ENCODE measurements at regions not wholly inside any gene's neighbourhood (a gene's known extent, or its start where the extent isn't known, plus 50 kb on each side); places are given as distances from the start of the nearest gene placed in this dataset.
"Not testable (repeated sequence)": the region's sequence is repeated elsewhere in the genome, so short reads cannot be mapped to it uniquely, and the experiment has no call there.

DNA sequence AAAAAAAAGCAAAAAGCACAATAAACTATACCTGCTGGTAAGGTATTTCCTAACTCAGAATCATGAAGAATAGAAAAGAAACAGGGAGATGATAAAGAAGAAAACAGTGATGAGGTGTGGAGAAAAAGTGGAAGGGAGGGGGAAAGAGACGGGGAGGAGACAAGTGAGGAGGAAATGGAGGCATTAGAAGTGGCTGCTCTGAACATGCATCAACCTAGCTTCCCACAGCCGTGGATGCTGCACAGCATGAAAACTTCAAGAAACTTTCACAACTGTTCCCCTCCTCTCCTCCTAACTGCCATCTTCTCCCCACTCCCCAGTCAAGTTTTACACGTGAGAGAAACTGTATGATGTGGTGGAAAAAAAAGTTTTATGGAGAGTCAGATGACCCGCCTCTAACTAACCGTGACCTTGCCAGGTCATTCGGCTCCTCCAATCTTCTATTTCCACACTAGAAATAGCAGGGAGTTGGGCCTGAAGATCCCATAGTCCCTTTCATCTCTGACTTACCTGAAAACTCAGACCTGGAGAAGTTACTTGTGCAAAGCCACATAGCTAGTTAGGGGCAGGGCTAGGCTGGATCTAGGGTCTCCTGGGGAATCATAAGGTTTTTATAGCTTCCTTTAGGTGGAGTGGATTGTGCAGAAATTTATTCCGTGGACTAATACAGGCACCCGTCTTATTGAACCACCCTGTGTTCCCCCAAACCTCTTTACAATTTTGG, 461.9 kb downstream of the KLF5 start:
- no peak overlapping the region for H3K27ac ChIP-seq (ENCODE audit: low read length)
- no peaks in the 10 kb centered on the region for H3K4me1 ChIP-seq (ENCODE audit: low read length)
- H3K4me3 ChIP-seq (ENCODE audit: low read length): no peak overlapping the region

DNA sequence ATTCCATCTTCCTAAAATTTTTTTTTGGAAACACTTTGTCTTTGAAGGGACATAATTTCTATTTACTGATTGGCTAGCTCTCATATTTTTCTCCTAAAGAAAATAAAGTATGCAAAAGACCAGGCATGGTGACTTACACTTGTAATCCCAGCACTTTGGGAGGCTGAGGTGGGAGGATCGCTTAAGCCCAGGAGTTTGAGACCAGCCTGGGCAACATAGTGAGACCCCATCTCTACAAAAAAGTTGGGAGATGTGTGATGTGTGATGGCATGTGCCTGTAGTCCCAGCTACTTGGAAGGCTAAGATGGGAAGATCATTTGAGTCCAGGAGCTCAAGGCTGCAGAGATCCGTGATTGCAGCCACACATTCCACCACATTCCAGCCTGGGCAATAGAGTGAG, 461.3 kb downstream of the KLF5 start:
- not testable (repeated sequence) for H3K27me3 ChIP-seq (ENCODE audit: low read length); H3K27ac ChIP-seq (ENCODE audit: low read length); H3K4me2 ChIP-seq (ENCODE audit: low read depth, low read length, poor library complexity, severe bottlenecking)

More for the DNA sequence above, 461.9 kb downstream of the KLF5 start:
- Histone ChIP-seq H3K9me2 (replicated peaks; ENCODE audit: insufficient read depth, low read length) (no peaks in the 10 kb centered on the region), H2AFZ (ENCODE audit: low read length) (no peak overlapping the region), H3K27me3 (ENCODE audit: low read length) (no peaks in the 10 kb centered on the region), H3K79me2 (ENCODE audit: low read length) (no peaks in the 10 kb centered on the region), H3K9me3 (ENCODE audit: low read length) (no peaks in the 10 kb centered on the region), H3K36me3 (ENCODE audit: insufficient read depth, low read length) (no peaks in the 10 kb centered on the region), H3K9ac (ENCODE audit: low read length) (no peak overlapping the region), H3K4me2 (ENCODE audit: low read depth, low read length, poor library complexity, severe bottlenecking) (no peak overlapping the region), H4K20me1 (ENCODE audit: insufficient read depth, low read depth, low read length) (no peaks in the 10 kb centered on the region)
- DNase-seq: no peak

DNA sequence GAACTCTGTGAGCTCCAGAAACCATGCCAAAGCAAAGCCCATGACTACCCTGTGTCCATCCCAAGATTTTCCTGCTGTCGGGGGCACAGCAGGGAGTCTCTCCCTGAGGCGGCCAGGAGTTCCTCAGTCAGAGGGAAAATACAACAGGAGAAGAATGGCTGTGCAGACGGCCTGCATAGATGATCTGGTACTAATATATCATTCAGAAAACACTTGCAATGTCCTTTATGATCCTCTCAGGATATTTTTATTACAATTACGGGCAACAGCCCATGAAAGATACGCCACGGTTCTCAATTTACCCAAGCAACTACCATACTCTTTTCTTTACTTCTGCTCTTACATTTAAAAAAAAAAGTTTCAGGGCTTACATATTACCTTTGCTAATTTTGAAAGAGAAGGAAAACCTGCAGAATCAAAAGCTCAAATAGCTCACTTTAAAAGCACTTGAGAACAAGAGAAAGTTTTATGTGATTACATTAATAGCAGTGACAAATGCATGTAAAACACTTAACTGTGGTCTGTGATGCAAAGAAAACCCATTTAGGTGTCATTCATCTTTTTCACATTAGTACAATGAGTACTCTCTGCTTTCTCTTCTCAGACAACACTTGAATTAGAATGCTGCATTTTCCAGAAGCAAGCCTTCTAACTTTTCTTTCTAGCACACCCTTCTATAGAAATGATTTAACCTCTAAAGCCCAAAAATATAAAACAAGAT, 460.8 kb downstream of the KLF5 start:
- H3K27ac ChIP-seq (ENCODE audit: low read length): no peak overlapping the region
- H3K36me3 ChIP-seq (ENCODE audit: insufficient read depth, low read length): no peaks in the 10 kb centered on the region
- no peaks in the 10 kb centered on the region for H3K4me1 ChIP-seq (ENCODE audit: low read length)
- H3K79me2 ChIP-seq (ENCODE audit: low read length): no peaks in the 10 kb centered on the region
- H3K9me2 ChIP-seq (replicated peaks; ENCODE audit: insufficient read depth, low read length): no peaks in the 10 kb centered on the region
- H3K4me2 ChIP-seq (ENCODE audit: low read depth, low read length, poor library complexity, severe bottlenecking): no peak overlapping the region
- H2AFZ ChIP-seq (ENCODE audit: low read length): no peak overlapping the region
- H3K27me3 ChIP-seq (ENCODE audit: low read length): no peaks in the 10 kb centered on the region
- no peak for DNase-seq
- H3K9me3 ChIP-seq (ENCODE audit: low read length): no peaks in the 10 kb centered on the region
- no peak overlapping the region for H3K9ac ChIP-seq (ENCODE audit: low read length)
- no peak overlapping the region for H3K4me3 ChIP-seq (ENCODE audit: low read length)
- H4K20me1 ChIP-seq (ENCODE audit: insufficient read depth, low read depth, low read length): no peaks in the 10 kb centered on the region

More for the DNA sequence above, 461.3 kb downstream of the KLF5 start:
- H3K9me3 ChIP-seq (ENCODE audit: low read length); H3K4me1 ChIP-seq (ENCODE audit: low read length); H3K79me2 ChIP-seq (ENCODE audit: low read length); H4K20me1 ChIP-seq (ENCODE audit: insufficient read depth, low read depth, low read length); H3K9ac ChIP-seq (ENCODE audit: low read length); H3K36me3 ChIP-seq (ENCODE audit: insufficient read depth, low read length); DNase-seq; H2AFZ ChIP-seq (ENCODE audit: low read length); H3K4me3 ChIP-seq (ENCODE audit: low read length); H3K9me2 ChIP-seq (replicated peaks; ENCODE audit: insufficient read depth, low read length): not testable (repeated sequence)

DNA sequence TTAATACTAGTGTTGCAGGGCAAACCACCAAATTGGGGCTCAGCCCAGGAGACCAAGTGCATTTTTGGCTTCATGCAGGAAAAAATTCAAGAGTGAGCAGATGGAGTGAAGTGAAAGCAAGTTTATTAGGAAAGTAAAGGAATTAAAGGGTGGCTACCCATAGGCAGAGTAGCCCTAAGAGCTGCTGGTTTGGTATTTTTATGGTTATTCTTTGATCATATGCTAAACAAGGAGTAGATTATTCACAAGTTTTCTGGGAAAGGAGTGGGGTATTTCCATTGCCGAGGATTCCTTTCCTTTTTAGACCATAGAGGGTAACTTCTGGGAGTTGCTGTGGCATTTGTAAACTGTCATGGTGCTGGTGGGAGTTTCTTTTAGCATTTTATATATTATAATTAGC, 459.0 kb downstream of the KLF5 start:
- H3K4me2 ChIP-seq (ENCODE audit: low read depth, low read length, poor library complexity, severe bottlenecking): no peak overlapping the region

DNA sequence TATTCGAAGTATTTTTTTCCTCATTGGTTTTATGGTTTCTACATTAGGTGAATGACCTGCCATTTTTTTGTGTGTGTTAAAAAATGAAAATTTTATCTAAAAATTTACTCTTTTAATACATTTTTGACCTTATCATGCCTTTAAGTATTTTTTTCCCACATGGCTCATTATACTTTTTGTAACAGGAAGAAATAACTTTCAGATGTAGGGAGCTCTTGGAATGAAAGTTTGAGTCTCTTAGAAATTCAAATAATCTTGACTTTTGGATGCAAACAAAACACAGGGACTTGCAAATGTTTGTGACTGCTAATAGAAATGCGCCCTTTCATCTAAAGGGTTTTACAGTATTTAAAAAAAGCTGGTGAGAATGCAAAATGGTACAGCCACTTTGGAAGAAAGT, 457.9 kb downstream of the KLF5 start:
- H2AFZ ChIP-seq (ENCODE audit: low read length): no peak overlapping the region
- H4K20me1 ChIP-seq (ENCODE audit: insufficient read depth, low read depth, low read length): no peaks in the 10 kb centered on the region
- no peaks in the 10 kb centered on the region for H3K4me1 ChIP-seq (ENCODE audit: low read length)
- no peaks in the 10 kb centered on the region for H3K9me2 ChIP-seq (replicated peaks; ENCODE audit: insufficient read depth, low read length)
- no peaks in the 10 kb centered on the region for H3K27me3 ChIP-seq (ENCODE audit: low read length)
- DNase-seq: no peak
- H3K36me3 ChIP-seq (ENCODE audit: insufficient read depth, low read length): no peaks in the 10 kb centered on the region
- H3K79me2 ChIP-seq (ENCODE audit: low read length): no peaks in the 10 kb centered on the region
- no peak overlapping the region for H3K4me3 ChIP-seq (ENCODE audit: low read length)
- H3K9me3 ChIP-seq (ENCODE audit: low read length): no peaks in the 10 kb centered on the region
- no peak overlapping the region for H3K27ac ChIP-seq (ENCODE audit: low read length)
- H3K9ac ChIP-seq (ENCODE audit: low read length): no peak overlapping the region
- H3K4me2 ChIP-seq (ENCODE audit: low read depth, low read length, poor library complexity, severe bottlenecking): no peak overlapping the region

More for the DNA sequence above, 459.0 kb downstream of the KLF5 start:
- no peaks in the 10 kb centered on the region for H3K4me1 ChIP-seq (ENCODE audit: low read length)
- no peak for DNase-seq
- H3K9ac ChIP-seq (ENCODE audit: low read length): no peak overlapping the region
- no peak overlapping the region for H2AFZ ChIP-seq (ENCODE audit: low read length)
- no peaks in the 10 kb centered on the region for H3K9me2 ChIP-seq (replicated peaks; ENCODE audit: insufficient read depth, low read length)
- H3K27ac ChIP-seq (ENCODE audit: low read length): no peak overlapping the region
- H3K9me3 ChIP-seq (ENCODE audit: low read length): no peaks in the 10 kb centered on the region
- H3K4me3 ChIP-seq (ENCODE audit: low read length): no peak overlapping the region
- no peaks in the 10 kb centered on the region for H3K79me2 ChIP-seq (ENCODE audit: low read length)
- H3K36me3 ChIP-seq (ENCODE audit: insufficient read depth, low read length): no peaks in the 10 kb centered on the region
- H4K20me1 ChIP-seq (ENCODE audit: insufficient read depth, low read depth, low read length): no peaks in the 10 kb centered on the region
- no peaks in the 10 kb centered on the region for H3K27me3 ChIP-seq (ENCODE audit: low read length)

DNA sequence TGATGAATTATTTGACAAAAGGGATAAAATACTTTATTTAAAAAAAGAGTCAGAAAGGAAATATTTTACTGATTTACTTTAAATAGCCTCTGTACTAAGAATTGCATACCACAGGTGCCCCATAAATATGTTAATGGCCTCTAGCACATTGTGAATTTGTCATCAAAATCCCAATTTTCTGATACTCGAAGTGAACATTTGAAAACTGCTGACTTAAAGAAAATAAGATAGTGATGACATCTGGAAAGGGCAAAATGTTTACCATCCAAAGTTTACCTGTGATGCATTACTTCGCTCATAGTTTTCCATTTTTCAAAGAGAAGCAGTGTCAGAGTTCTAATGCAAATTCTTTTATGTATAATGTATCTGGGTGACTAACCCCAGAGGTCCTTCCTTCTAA, 455.4 kb downstream of the KLF5 start:
- no peak overlapping the region for H3K4me2 ChIP-seq (ENCODE audit: low read depth, low read length, poor library complexity, severe bottlenecking)
- no peaks in the 10 kb centered on the region for H3K9me3 ChIP-seq (ENCODE audit: low read length)
- no peak overlapping the region for H3K4me3 ChIP-seq (ENCODE audit: low read length)
- no peaks in the 10 kb centered on the region for H3K79me2 ChIP-seq (ENCODE audit: low read length)
- H3K36me3 ChIP-seq (ENCODE audit: insufficient read depth, low read length): no peaks in the 10 kb centered on the region
- H3K9me2 ChIP-seq (replicated peaks; ENCODE audit: insufficient read depth, low read length): no peaks in the 10 kb centered on the region
- no peak overlapping the region for H3K27ac ChIP-seq (ENCODE audit: low read length)
- H2AFZ ChIP-seq (ENCODE audit: low read length): no peak overlapping the region
- H3K27me3 ChIP-seq (ENCODE audit: low read length): no peaks in the 10 kb centered on the region
- no peaks in the 10 kb centered on the region for H4K20me1 ChIP-seq (ENCODE audit: insufficient read depth, low read depth, low read length)
- no peak for DNase-seq
- H3K9ac ChIP-seq (ENCODE audit: low read length): no peak overlapping the region
- H3K4me1 ChIP-seq (ENCODE audit: low read length): no peaks in the 10 kb centered on the region

DNA sequence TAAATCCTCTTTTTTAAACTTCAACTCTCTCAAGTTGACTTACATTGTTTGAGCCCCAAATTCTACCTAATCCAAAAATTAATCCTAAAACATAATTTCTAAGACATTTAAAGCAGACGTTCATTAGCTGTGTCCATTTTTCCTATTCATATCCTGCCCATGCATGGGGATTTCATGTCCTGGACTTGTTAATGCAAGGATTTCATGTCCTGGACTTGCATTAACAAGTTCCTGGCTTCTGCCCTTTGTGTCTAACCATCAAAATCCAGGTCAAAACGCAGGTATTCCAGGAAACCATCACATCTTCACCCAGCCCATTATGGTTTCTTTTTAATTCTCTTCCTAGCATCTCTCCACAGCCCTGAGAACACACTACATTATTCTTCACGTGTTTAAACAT, 454.9 kb downstream of the KLF5 start:
- Histone ChIP-seq H3K27me3 (ENCODE audit: low read length) (no peaks in the 10 kb centered on the region), H4K20me1 (ENCODE audit: insufficient read depth, low read depth, low read length) (no peaks in the 10 kb centered on the region), H3K9me3 (ENCODE audit: low read length) (no peaks in the 10 kb centered on the region), H3K4me3 (ENCODE audit: low read length) (no peak overlapping the region), H3K79me2 (ENCODE audit: low read length) (no peaks in the 10 kb centered on the region), H3K4me2 (ENCODE audit: low read depth, low read length, poor library complexity, severe bottlenecking) (no peak overlapping the region), H2AFZ (ENCODE audit: low read length) (no peak overlapping the region), H3K9me2 (replicated peaks; ENCODE audit: insufficient read depth, low read length) (no peaks in the 10 kb centered on the region), H3K36me3 (ENCODE audit: insufficient read depth, low read length) (no peaks in the 10 kb centered on the region), H3K9ac (ENCODE audit: low read length) (no peak overlapping the region), H3K4me1 (ENCODE audit: low read length) (no peaks in the 10 kb centered on the region), H3K27ac (ENCODE audit: low read length) (no peak overlapping the region)
- DNase-seq: no peak

DNA sequence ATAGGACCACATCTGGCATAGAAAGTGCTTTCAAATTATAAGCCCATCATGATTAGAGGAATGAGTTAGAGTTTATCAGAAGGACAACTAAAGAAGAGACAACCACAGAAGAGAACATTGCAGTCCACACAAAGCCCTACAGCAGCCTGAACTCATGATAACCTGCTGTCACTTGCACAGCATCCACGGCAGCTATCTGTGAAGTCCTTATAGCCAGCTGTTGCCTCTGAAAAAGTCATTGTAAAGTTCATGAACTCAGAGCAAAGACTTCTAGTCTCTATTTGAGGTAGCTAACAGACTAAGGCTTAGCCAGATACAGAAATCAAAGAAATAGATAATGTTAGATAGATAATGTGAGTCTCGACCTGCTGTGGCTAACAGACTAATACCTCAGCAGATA, 450.0 kb downstream of the KLF5 start:
- H3K9me2 ChIP-seq (replicated peaks; ENCODE audit: insufficient read depth, low read length): no peaks in the 10 kb centered on the region
- H4K20me1 ChIP-seq (ENCODE audit: insufficient read depth, low read depth, low read length): no peaks in the 10 kb centered on the region
- H3K9ac ChIP-seq (ENCODE audit: low read length): no peak overlapping the region
- no peak for DNase-seq
- no peaks in the 10 kb centered on the region for H3K27me3 ChIP-seq (ENCODE audit: low read length)
- no peaks in the 10 kb centered on the region for H3K4me1 ChIP-seq (ENCODE audit: low read length)
- H3K79me2 ChIP-seq (ENCODE audit: low read length): no peaks in the 10 kb centered on the region
- no peak overlapping the region for H3K27ac ChIP-seq (ENCODE audit: low read length)
- H2AFZ ChIP-seq (ENCODE audit: low read length): no peak overlapping the region
- no peak overlapping the region for H3K4me3 ChIP-seq (ENCODE audit: low read length)
- no peak overlapping the region for H3K4me2 ChIP-seq (ENCODE audit: low read depth, low read length, poor library complexity, severe bottlenecking)
- H3K36me3 ChIP-seq (ENCODE audit: insufficient read depth, low read length): no peaks in the 10 kb centered on the region
- no peaks in the 10 kb centered on the region for H3K9me3 ChIP-seq (ENCODE audit: low read length)
